Endothelial cell of umbilical vein (primary cell): ENCODE measurements at regions not wholly inside any gene's neighbourhood (a gene's known extent, or its start where the extent isn't known, plus 50 kb on each side); places are given as distances from the start of the nearest gene placed in this dataset.

Experiments used
- BruUV-seq: library from RNA; stranded (reverse); fragments of 400-500 nt; replicated peaks from 2 replicates; lab custom pipeline; 2021; lab: Mats Ljungman, UMichigan
- CTCF ChIA-PET: fragments of 300-600, 350-600 bp; sonication (Branson Sonifier 250); formaldehyde crosslinking; loops from one replicate; lab custom pipeline; 2021; ENCODE audit warnings: antibody characterized with exemption, inconsistent platforms; lab: Charles Lee
- POLR2A ChIA-PET: fragments of 300-600, 350-600 bp; sonication (Branson Sonifier 250); formaldehyde crosslinking; loops from one replicate; lab custom pipeline; 2021; ENCODE audit warnings: antibody characterized with exemption, inconsistent platforms; lab: Charles Lee
- DNase-seq: peaks from one replicate; pipeline ENCODE4 v3.0.0-alpha.2; 2011; ENCODE audit warnings: low read depth, low spot score
- FAIRE-seq: peaks from 2 replicates; lab custom pipeline; 2011; peaks lifted over from hg19 to GRCh38; lab: Jason Lieb, UNC
- H2AFZ ChIP-seq: 2 replicates; pipeline ENCODE4 v1.6.0; 2012; ENCODE audit warnings: low read depth, low read length, control low read depth, inconsistent platforms
- H3K27ac ChIP-seq: 2 replicates; pipeline ENCODE4 v1.5.1; 2011; ENCODE audit warnings: low read depth, mild to moderate bottlenecking, control low read depth, low read length, moderate library complexity; ENCODE audit not compliant: insufficient read depth
- H3K27me3 ChIP-seq, 2 experiments: 2 replicates each; pipeline versions ENCODE4 v1.6.0 to v1.6.1; 2011; ENCODE audit warnings: low read length in 2 of 2, mixed read lengths in 1 of 2; ENCODE audit not compliant: control insufficient read depth in 2 of 2, insufficient read depth in 2 of 2
- H3K36me3 ChIP-seq, 2 experiments: 2 replicates in 1 of 2; 3 replicates in 1 of 2; pipeline ENCODE4 v1.5.1; 2011; ENCODE audit warnings: low read length in 2 of 2, mild to moderate bottlenecking in 1 of 2, moderate library complexity in 1 of 2; ENCODE audit not compliant: control insufficient read depth in 2 of 2, insufficient read depth in 2 of 2; ENCODE audit errors: extremely low read depth in 1 of 2
- H3K4me1 ChIP-seq: 3 replicates; pipeline ENCODE4 v1.5.1; 2011; ENCODE audit warnings: mild to moderate bottlenecking, low read length; ENCODE audit not compliant: control insufficient read depth, insufficient read depth; ENCODE audit errors: extremely low read depth
- H3K4me2 ChIP-seq: 2 replicates; pipeline ENCODE4 v1.6.1; 2011; ENCODE audit warnings: low read length, control low read depth, mixed read lengths; ENCODE audit not compliant: insufficient read depth
- H3K4me3 ChIP-seq, 3 experiments: fragments of 200-600 bp in 1 of 3; sonication (generic), shearing (Covaris generic) in 1 of 3; replicated peaks in 1 of 3; 2 replicates each; pipeline ENCODE4 v1.5.1; 2011 to 2016; ENCODE audit warnings: control low read depth in 3 of 3, low read length in 3 of 3, mild to moderate bottlenecking in 2 of 3, inconsistent platforms in 1 of 3, low read depth in 1 of 3, moderate library complexity in 1 of 3; ENCODE audit not compliant: insufficient read depth in 1 of 3
- H3K79me2 ChIP-seq: 2 replicates; pipeline ENCODE4 v1.6.0; 2012; ENCODE audit warnings: low read length, inconsistent platforms; ENCODE audit not compliant: control insufficient read depth, insufficient read depth
- H3K9ac ChIP-seq: replicated peaks from 2 replicates; pipeline ENCODE3; 2011; ENCODE audit warnings: low read length, control low read depth; ENCODE audit not compliant: insufficient read depth; ENCODE audit errors: extremely low read depth
- H3K9me1 ChIP-seq: replicated peaks from 3 replicates; pipeline ENCODE4 v1.6.0; 2011; ENCODE audit warnings: mild to moderate bottlenecking, low read length; ENCODE audit not compliant: control insufficient read depth, insufficient read depth; ENCODE audit errors: extremely low read depth
- H3K9me3 ChIP-seq: replicated peaks from 2 replicates; pipeline ENCODE4 v1.5.1; 2012; ENCODE audit warnings: low read length, inconsistent platforms; ENCODE audit not compliant: control insufficient read depth, insufficient read depth
- H4K20me1 ChIP-seq: replicated peaks from 2 replicates; pipeline ENCODE3; 2011; ENCODE audit warnings: mild to moderate bottlenecking, low read length; ENCODE audit not compliant: control insufficient read depth, insufficient read depth; ENCODE audit errors: extremely low read depth
- CTCF ChIP-seq, 2 donors: IDR thresholded peaks; 1 replicate in 1 of 2; 2 replicates in 1 of 2; pipeline ENCODE4 v1.5.1; 2011; ENCODE audit warnings: low read length in 2 of 2, mild to moderate bottlenecking in 2 of 2, moderate library complexity in 2 of 2, control low read depth in 1 of 2, inconsistent platforms in 1 of 2, low read depth in 1 of 2; ENCODE audit not compliant: insufficient read depth in 1 of 2; ENCODE audit errors: extremely low read depth in 1 of 2
- EZH2 ChIP-seq: IDR thresholded peaks from 2 replicates; pipeline ENCODE4 v1.6.1; 2012; ENCODE audit warnings: borderline replicate concordance, low read depth, mild to moderate bottlenecking, moderate library complexity, low read length, inconsistent platforms; ENCODE audit not compliant: severe bottlenecking
- FOS ChIP-seq: IDR thresholded peaks from 2 replicates; pipeline ENCODE4 v1.6.1; 2011; ENCODE audit warnings: mild to moderate bottlenecking, low read length, moderate library complexity, borderline replicate concordance; ENCODE audit not compliant: insufficient read depth
- GATA2 ChIP-seq: IDR thresholded peaks from 2 replicates; pipeline ENCODE4 v1.7.0; 2011; ENCODE audit warnings: low read depth, mild to moderate bottlenecking, moderate library complexity, mixed read lengths, low read length; ENCODE audit not compliant: insufficient read length, insufficient read depth
- JUN ChIP-seq: IDR thresholded peaks from 2 replicates; pipeline ENCODE4 v1.6.1; 2011; ENCODE audit warnings: borderline replicate concordance, low read depth; ENCODE audit not compliant: insufficient read length, insufficient read depth
- MAX ChIP-seq: IDR thresholded peaks from 2 replicates; pipeline ENCODE4 v1.6.1; 2011; ENCODE audit not compliant: insufficient read depth, insufficient read length
- MYC ChIP-seq: IDR thresholded peaks from one replicate; pipeline ENCODE4 v1.6.1; 2011; ENCODE audit warnings: mild to moderate bottlenecking, low read depth, low read length
- POLR2A ChIP-seq: IDR thresholded peaks from 2 replicates; pipeline ENCODE4 v1.6.1; 2012; ENCODE audit warnings: low read depth, mild to moderate bottlenecking, control low read depth, low read length
- POLR2AphosphoS5 ChIP-seq: IDR thresholded peaks from 2 replicates; pipeline ENCODE4 v1.6.1; 2012; ENCODE audit warnings: low read depth, mild to moderate bottlenecking, control low read depth, low read length, moderate library complexity; ENCODE audit not compliant: insufficient read depth
- dilution Hi-C: fragments of 300-500 bp; cut with MboI; formaldehyde crosslinking; loops from one replicate; pipeline ENCODE4 v1.15.0; 2019; ENCODE audit warnings: low sequenced_read_pairs; ENCODE audit not compliant: extremely low pct_ligation_motif_present
- intact Hi-C: fragments of 100-400 bp; cut with micrococcal nuclease; formaldehyde crosslinking; loops from one replicate; pipeline ENCODE4 v1.10.0; 2022

- no peaks in the 10 kb centered on the region for H3K9me1 ChIP-seq
- POLR2A ChIA-PET: no interaction called here
- H3K9me3 ChIP-seq: peaks cover 3% of the 10 kb centered on the region
- H3K36me3 ChIP-seq: no peaks in the 10 kb centered on the region
- CTCF ChIA-PET: no interaction called here
- no peaks in the 10 kb centered on the region for H4K20me1 ChIP-seq
- no peaks in the 10 kb centered on the region for H3K79me2 ChIP-seq
- H3K4me3 ChIP-seq: no peak overlapping the region
- BruUV-seq: no TSS peak
- no peak overlapping the region for H3K4me2 ChIP-seq
- no peak overlapping the region for H2AFZ ChIP-seq
- FAIRE-seq (no peak), DNase-seq (no peak)
- no peak overlapping the region for H3K27ac ChIP-seq
- H3K27me3 ChIP-seq: no peaks in the 10 kb centered on the region
- no peak overlapping the region for H3K9ac ChIP-seq
- intact Hi-C loops: no loop called here
- TF ChIP-seq MYC (no peak), JUN (no peak), CTCF (IDR thresholded peaks at IDR 0.05; ENCODE audit: extremely low read depth in 1 of 2, insufficient read depth in 1 of 2, low read depth in 1 of 2, low read length in 2 of 2) (no peak), FOS (no peak), GATA2 (no peak), EZH2 (no peak)
- dilution Hi-C loops: no loop called here
- H3K4me1 ChIP-seq: no peaks in the 10 kb centered on the region
These were observed 206.9 kb upstream of the PLD5 start for GRCh38 chr1:242731446-242731845.

GRCh38 chr1:242728696-242729095, 204.2 kb upstream of the PLD5 start:
- ChIA-PET POLR2A (no interaction called here), CTCF (no interaction called here)
- dilution Hi-C loops: no loop called here
- Histone ChIP-seq H4K20me1 (no peaks in the 10 kb centered on the region), H3K9me3 (peaks cover 4% of the 10 kb centered on the region), H3K4me1 (no peaks in the 10 kb centered on the region), H3K9me1 (no peaks in the 10 kb centered on the region), H2AFZ (no peak overlapping the region), H3K27me3 (no peaks in the 10 kb centered on the region), H3K9ac (no peak overlapping the region), H3K27ac (no peak overlapping the region), H3K79me2 (no peaks in the 10 kb centered on the region), H3K4me3 (no peak overlapping the region), H3K4me2 (no peak overlapping the region), H3K36me3 (no peaks in the 10 kb centered on the region)
- intact Hi-C loops: no loop called here
- DNase-seq: no peak
- TF ChIP-seq POLR2A (no peak), POLR2AphosphoS5 (no peak), MYC (no peak), EZH2 (no peak), CTCF (IDR thresholded peaks at IDR 0.05; ENCODE audit: extremely low read depth in 1 of 2, insufficient read depth in 1 of 2, low read depth in 1 of 2, low read length in 2 of 2) (no peak), MAX (no peak), JUN (no peak), GATA2 (no peak), FOS (no peak)
- no peak for FAIRE-seq
- no TSS peak for BruUV-seq
